Tibial artery (tissue), 4 donors: ENCODE measurements at regions not wholly inside any gene's neighbourhood (a gene's known extent, or its start where the extent isn't known, plus 50 kb on each side); places are given as distances from the start of the nearest gene placed in this dataset.
A peak's percentile ranks its signal among the peaks of the same experiment; 100 is the strongest.
"Not testable (repeated sequence)": the region's sequence is repeated elsewhere in the genome, so short reads cannot be mapped to it uniquely, and the experiment has no call there.

Experiments
- DNase-seq, 2 donors: peaks; one replicate each; pipeline ENCODE4 v3.0.0-alpha.2; 2019
- H3K27ac ChIP-seq, 2 donors: fragments of 200-600 bp; sonication (generic) in 1 of 2; 1 replicate in 1 of 2; 2 replicates in 1 of 2; pipeline ENCODE4 v1.5.1; 2018 to 2019; ENCODE audit warnings: mild to moderate bottlenecking in 1 of 2
- H3K27me3 ChIP-seq, 2 donors: fragments of 200-600 bp; sonication (generic) in 1 of 2; one replicate each; pipeline versions ENCODE4 v1.5.1 to v1.6.0; 2016 to 2019
- H3K36me3 ChIP-seq, 3 donors: fragments of 200-600 bp; sonication (generic) in 2 of 3; one replicate each; pipeline ENCODE4 v1.5.1; 2016 to 2019; ENCODE audit warnings: mild to moderate bottlenecking in 2 of 3
- H3K4me1 ChIP-seq, 4 donors: fragments of 200-600 bp; sonication (generic) in 2 of 4; 1 replicate in 3 of 4; 2 replicates in 1 of 4; pipeline ENCODE4 v1.5.1; 2016 to 2019
- H3K4me3 ChIP-seq, 2 donors: fragments of 200-600 bp; sonication (generic) in 1 of 2; 1 replicate in 1 of 2; 2 replicates in 1 of 2; pipeline ENCODE4 v1.5.1; 2018 to 2019; ENCODE audit warnings: mild to moderate bottlenecking in 2 of 2
- H3K9me3 ChIP-seq, 3 donors: fragments of 200-600 bp; sonication (generic) in 1 of 3; one replicate each; pipeline ENCODE4 v1.5.1; 2016 to 2019
- intact Hi-C: fragments of 100-400 bp; cut with DNase I; formaldehyde crosslinking; loops from one replicate; pipeline ENCODE4 v1.15.0; 2023; ENCODE audit warnings: low total_unique reads
- TF ChIP-seq, protein P1 (sequence below), 2 experiments: fragments of 200-600 bp in 1 of 2; fragments of 450-650 bp in 1 of 2; IDR thresholded peaks; one replicate each; pipeline ENCODE4 v1.5.1; 2017 to 2019; ENCODE audit warnings: antibody characterized with exemption in 2 of 2, mild to moderate bottlenecking in 1 of 2, moderate library complexity in 1 of 2

DNA sequence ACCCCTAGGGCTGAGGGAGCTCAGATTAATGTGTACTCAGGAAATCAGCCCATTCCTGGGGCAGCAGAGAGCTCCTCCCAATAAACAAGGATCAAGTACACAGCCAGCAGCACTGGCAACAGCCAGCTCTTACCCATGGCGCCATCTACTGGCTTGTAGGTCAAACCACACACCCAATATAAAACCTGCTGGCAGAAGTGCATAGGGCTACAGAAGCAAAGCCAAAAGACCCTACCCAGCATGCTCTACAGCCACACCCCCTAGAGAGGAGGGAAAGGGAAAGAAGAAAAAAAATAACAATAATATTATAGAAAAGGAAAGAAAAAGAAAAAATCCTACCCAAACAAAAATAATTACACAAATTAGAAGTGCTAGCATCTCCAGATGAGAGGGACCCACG is 127.5 kb upstream of the PABPC3 start:
- H3K36me3 ChIP-seq, DNase-seq, H3K9me3 ChIP-seq, intact Hi-C loops, H3K4me1 ChIP-seq, H3K27me3 ChIP-seq: not testable (repeated sequence)
- peak overlapping the region in 1 of 2 donors; percentile 35 for H3K27ac ChIP-seq
- H3K4me3 ChIP-seq = peak overlapping the region; percentile 41 to 45
- TF ChIP-seq, protein P1, sequence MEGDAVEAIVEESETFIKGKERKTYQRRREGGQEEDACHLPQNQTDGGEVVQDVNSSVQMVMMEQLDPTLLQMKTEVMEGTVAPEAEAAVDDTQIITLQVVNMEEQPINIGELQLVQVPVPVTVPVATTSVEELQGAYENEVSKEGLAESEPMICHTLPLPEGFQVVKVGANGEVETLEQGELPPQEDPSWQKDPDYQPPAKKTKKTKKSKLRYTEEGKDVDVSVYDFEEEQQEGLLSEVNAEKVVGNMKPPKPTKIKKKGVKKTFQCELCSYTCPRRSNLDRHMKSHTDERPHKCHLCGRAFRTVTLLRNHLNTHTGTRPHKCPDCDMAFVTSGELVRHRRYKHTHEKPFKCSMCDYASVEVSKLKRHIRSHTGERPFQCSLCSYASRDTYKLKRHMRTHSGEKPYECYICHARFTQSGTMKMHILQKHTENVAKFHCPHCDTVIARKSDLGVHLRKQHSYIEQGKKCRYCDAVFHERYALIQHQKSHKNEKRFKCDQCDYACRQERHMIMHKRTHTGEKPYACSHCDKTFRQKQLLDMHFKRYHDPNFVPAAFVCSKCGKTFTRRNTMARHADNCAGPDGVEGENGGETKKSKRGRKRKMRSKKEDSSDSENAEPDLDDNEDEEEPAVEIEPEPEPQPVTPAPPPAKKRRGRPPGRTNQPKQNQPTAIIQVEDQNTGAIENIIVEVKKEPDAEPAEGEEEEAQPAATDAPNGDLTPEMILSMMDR (IDR thresholded peaks at IDR 0.05) = peak in 1 of 2 experiments; percentile 33

DNA sequence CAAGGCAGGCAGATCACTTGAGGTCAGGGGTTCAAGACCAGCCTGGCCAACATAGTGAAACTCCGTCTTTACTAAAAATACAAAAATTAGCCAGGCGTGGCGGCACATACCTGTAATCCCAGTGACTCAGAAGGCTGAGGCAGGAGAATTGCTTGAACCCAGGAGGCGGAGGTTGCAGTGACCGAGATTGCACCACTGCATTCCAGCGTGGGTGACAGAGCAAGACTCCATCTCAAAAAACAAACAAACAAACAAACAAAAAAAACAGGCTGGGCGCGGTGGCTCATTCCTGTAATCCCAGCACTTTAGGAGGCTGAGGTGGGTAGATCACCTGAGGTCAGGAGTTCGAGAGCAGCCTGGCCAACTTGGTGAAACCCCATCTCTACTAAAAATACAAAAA is 122.8 kb upstream of the PABPC3 start:
- H3K9me3 ChIP-seq, intact Hi-C loops, DNase-seq, H3K36me3 ChIP-seq, H3K27ac ChIP-seq, H3K4me3 ChIP-seq, H3K4me1 ChIP-seq, H3K27me3 ChIP-seq: not testable (repeated sequence)

DNA sequence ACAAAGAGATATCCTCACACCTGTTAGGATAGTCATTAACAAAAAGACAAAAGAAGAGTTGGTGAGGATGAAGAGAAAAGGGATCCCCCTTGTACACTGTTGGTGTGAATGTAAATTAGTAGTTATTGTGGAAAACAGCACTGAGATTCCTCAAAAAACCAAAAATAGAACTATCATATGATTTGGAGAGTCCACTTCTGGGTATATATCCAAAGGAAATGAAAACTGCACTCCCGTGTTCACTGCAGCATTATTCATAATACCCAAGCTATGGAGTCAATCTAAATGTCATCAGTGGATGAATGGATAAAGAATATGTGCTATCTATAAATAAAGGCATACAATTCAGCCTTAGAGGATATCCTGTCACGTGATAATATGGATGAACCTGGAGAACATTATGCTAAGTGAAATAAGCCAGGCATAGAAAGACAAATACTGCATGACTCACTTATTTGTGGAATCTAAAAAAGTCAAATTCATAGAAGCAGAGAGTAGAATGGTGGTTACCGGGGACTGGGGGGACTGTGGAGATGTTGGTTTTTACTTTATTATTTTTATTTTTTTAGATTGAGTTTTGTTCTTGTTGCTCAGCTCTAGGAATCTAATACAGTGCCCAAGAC is 114.6 kb upstream of the PABPC3 start:
- H3K27me3 ChIP-seq = peaks cover 0 to 26% of the 10 kb centered on the region in 2 donors
- DNase-seq, intact Hi-C loops, H3K36me3 ChIP-seq, H3K27ac ChIP-seq, H3K4me3 ChIP-seq, H3K4me1 ChIP-seq, H3K9me3 ChIP-seq: not testable (repeated sequence)

DNA sequence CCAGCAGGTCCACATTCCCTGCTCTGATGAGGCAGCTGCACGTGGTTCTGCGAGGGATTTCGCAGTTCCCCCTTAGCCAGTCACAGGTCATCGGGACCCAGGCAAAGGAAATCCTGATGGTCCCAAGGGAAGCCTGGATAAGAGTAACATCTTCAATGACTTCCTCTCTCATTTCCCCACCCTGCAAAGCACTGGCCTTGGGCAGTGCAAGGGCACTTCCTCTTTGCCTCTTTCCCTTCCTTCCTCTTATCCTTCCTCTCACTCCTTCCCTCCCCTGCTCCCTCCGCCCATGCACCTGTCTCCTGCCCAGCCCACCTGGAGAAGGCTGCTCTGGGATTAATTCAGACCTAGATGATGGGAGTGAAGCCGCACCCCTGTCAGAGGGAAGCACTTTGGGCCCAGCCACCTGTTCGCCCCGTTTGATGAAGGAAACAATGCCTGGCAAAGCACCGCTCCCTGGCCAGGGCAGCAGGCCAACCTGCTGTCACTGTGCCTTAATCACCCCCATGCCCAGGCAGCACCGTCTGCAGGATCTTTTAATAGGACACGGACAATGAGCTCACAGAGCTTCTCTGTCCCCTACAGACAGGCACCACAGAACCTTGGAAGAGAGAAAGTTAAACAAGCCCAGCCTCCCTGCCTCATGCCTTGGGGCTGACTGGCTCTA is 113.5 kb upstream of the PABPC3 start:
- intact Hi-C loops = no loop called here
- DNase-seq = no peak
- H3K27ac ChIP-seq = no peak overlapping the region

DNA sequence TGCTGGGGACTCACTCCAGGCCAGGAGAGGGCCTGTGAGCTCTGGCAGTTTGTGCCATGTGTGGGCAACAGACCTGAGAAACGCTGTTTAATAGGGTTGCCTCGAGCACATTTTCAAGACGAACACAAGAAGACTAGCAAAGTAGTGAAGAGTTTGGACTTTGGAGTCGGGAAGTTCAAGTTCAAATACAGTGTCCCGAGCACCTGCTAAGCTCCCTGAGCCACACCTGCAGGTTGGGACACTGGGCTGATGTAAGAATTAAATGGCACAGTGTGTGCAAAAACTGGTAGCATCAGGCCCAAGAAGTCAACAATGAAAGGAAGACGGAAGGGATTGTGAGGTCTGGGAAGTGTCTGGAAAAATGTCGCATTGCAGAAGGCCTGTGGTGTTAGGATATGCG is 112.8 kb upstream of the PABPC3 start:
- Histone ChIP-seq H3K4me1 (no peaks in the 10 kb centered on the region), H3K27ac (no peak overlapping the region)

More for the DNA sequence above, 113.5 kb upstream of the PABPC3 start:
- no peak overlapping the region for H3K4me3 ChIP-seq
- no peaks in the 10 kb centered on the region for H3K4me1 ChIP-seq
- no peaks in the 10 kb centered on the region for H3K36me3 ChIP-seq
- peaks cover 0 to 31% of the 10 kb centered on the region in 2 donors for H3K27me3 ChIP-seq
- TF ChIP-seq, protein P1 (IDR thresholded peaks at IDR 0.05) = no peak
- H3K9me3 ChIP-seq = no peaks in the 10 kb centered on the region

DNA sequence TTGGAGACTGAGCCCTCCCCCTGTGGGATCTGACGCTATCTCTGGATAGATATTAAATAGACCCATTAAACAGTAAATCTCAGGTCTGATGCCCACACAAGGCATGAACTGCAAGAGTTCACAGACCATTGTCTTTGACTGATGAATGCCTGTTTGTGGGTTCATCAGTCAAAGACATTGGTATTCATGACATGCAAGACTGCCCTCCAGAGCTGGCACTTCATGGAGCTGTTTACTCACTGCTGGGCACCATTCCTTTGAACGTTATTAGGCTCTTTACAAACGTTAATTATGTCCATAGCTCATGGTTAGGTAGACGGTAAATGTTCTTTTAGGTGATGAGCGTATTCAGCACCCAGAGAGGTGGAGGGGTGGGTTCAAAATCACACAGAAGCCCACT is 111.8 kb upstream of the PABPC3 start:
- Histone ChIP-seq H3K36me3 (no peaks in the 10 kb centered on the region), H3K27me3 (peaks cover 0 to 31% of the 10 kb centered on the region in 2 donors), H3K4me3 (no peak overlapping the region), H3K4me1 (peaks cover 0 to 6% (median 0%) of the 10 kb centered on the region in 4 donors), H3K9me3 (no peaks in the 10 kb centered on the region), H3K27ac (no peak overlapping the region)
- TF ChIP-seq, protein P1 (IDR thresholded peaks at IDR 0.05) = no peak
- DNase-seq = no peak
- intact Hi-C loops = no loop called here

More for the DNA sequence above, 112.8 kb upstream of the PABPC3 start:
- no peaks in the 10 kb centered on the region for H3K9me3 ChIP-seq
- peaks cover 0 to 31% of the 10 kb centered on the region in 2 donors for H3K27me3 ChIP-seq
- no peaks in the 10 kb centered on the region for H3K36me3 ChIP-seq
- TF ChIP-seq, protein P1 (IDR thresholded peaks at IDR 0.05) = no peak
- DNase-seq = no peak
- no peak overlapping the region for H3K4me3 ChIP-seq
- intact Hi-C loops = no loop called here
